AG10803 (cell line): ENCODE measurements at regions not wholly inside any gene's neighbourhood (a gene's known extent, or its start where the extent isn't known, plus 50 kb on each side); places are given as distances from the start of the nearest gene placed in this dataset.

Experiments used
- DNase-seq: peaks from one replicate; pipeline ENCODE4 v3.0.0; 2010; ENCODE audit warnings: low read depth
- H3K4me3 ChIP-seq: 2 replicates; pipeline ENCODE4 v1.5.1; 2011; ENCODE audit warnings: mild to moderate bottlenecking, low read length, control low read depth
- CTCF ChIP-seq: conservative IDR thresholded peaks from 2 replicates; pipeline ENCODE4 v1.5.1; 2011; ENCODE audit warnings: mild to moderate bottlenecking, low read length, control low read depth, inconsistent platforms

- DNase-seq: no peak
- TF ChIP-seq CTCF: no peak
Observed at GRCh38 chr18:37742436-37742835, 176.8 kb upstream of the CELF4 start.

GRCh38 chr18:37741032-37741623 is 175.5 kb upstream of the CELF4 start:
- DNase-seq: no peak
- no peak for TF ChIP-seq CTCF
- no peak overlapping the region for H3K4me3 ChIP-seq

More at GRCh38 chr18:37742436-37742835, 176.8 kb upstream of the CELF4 start:
- H3K4me3 ChIP-seq: no peak overlapping the region

- no peak for TF ChIP-seq CTCF
- no peak for DNase-seq
- H3K4me3 ChIP-seq: no peak overlapping the region
Observed at GRCh38 chr18:37734406-37734805, 168.8 kb upstream of the CELF4 start.

- TF ChIP-seq CTCF: no peak
- H3K4me3 ChIP-seq: no peak overlapping the region
Observed at GRCh38 chr18:37729716-37730115, 164.1 kb upstream of the CELF4 start.

GRCh38 chr18:37724206-37724605 is 158.6 kb upstream of the CELF4 start:
- DNase-seq: no peak
- TF ChIP-seq CTCF: no peak
- no peak overlapping the region for H3K4me3 ChIP-seq

More at GRCh38 chr18:37729716-37730115, 164.1 kb upstream of the CELF4 start:
- DNase-seq: no peak

GRCh38 chr18:37721544-37722522 is 156.2 kb upstream of the CELF4 start:
- no peak for TF ChIP-seq CTCF
- H3K4me3 ChIP-seq: no peak overlapping the region
- no peak for DNase-seq
